ENCODE measurements at regions not wholly inside any gene's neighbourhood (a gene's known extent, or its start where the extent isn't known, plus 50 kb on each side); places are given as distances from the start of the nearest gene placed in this dataset.

GRCh38 chr2:42909966-42910365 lies 117.6 kb upstream of the HAAO start:
- ChIA-PET POLR2A (no interaction called here), CTCF (interaction anchor here (1.1 to 1.9 kb wide), 3 partner anchors 51 to 319 kb away, joined by 3 to 10 read pairs (median 6); no protein-coding TSS in a partner anchor)

GRCh38 chr2:42908518-42909200 lies 116.3 kb upstream of the HAAO start:
- Mint-ChIP-seq H3K27ac (no peak overlapping the region), H3K36me3 (ENCODE audit: low read depth) (no peaks in the 10 kb centered on the region), H3K4me3 (no peak overlapping the region), H3K9me3 (no peaks in the 10 kb centered on the region), H3K4me1 (ENCODE audit: low read depth) (peaks cover 5% of the 10 kb centered on the region), H3K27me3 (peaks cover 1% of the 10 kb centered on the region)
- TF ChIP-seq CTCF (IDR thresholded peaks at IDR 0.05): no peak
- POLR2A ChIA-PET: no interaction called here
- CTCF ChIA-PET: interaction anchor here (1.0 to 1.1 kb wide), 3 partner anchors 9 to 321 kb away, joined by 3 read pairs; no protein-coding TSS in a partner anchor
- no peak for DNase-seq
- intact Hi-C loops (cut with micrococcal nuclease): no loop called here
- no peak for ATAC-seq

More at GRCh38 chr2:42909966-42910365, 117.6 kb upstream of the HAAO start:
- Mint-ChIP-seq H3K4me3 (no peak overlapping the region), H3K27ac (no peak overlapping the region), H3K9me3 (no peaks in the 10 kb centered on the region), H3K36me3 (ENCODE audit: low read depth) (no peaks in the 10 kb centered on the region), H3K4me1 (ENCODE audit: low read depth) (peaks cover 6% of the 10 kb centered on the region), H3K27me3 (peaks cover 1% of the 10 kb centered on the region)
- intact Hi-C loops (cut with micrococcal nuclease): no loop called here
- DNase-seq (no peak), ATAC-seq (no peak)
- TF ChIP-seq CTCF (IDR thresholded peaks at IDR 0.05): no peak

- no peaks in the 10 kb centered on the region for H3K36me3 Mint-ChIP-seq (ENCODE audit: low read depth)
- no peak overlapping the region for H3K4me3 Mint-ChIP-seq
- intact Hi-C loops (cut with micrococcal nuclease): no loop called here
- POLR2A ChIA-PET: no interaction called here
- DNase-seq (no peak), ATAC-seq (no peak)
- H3K27ac Mint-ChIP-seq: no peak overlapping the region
- no peak for TF ChIP-seq CTCF (IDR thresholded peaks at IDR 0.05)
- H3K4me1 Mint-ChIP-seq (ENCODE audit: low read depth): no peaks in the 10 kb centered on the region
- H3K27me3 Mint-ChIP-seq: peaks cover 1% of the 10 kb centered on the region
- CTCF ChIA-PET: interaction anchor here (1.0 kb wide), 1 partner anchor 9 kb away, joined by 3 read pairs; no protein-coding TSS in a partner anchor
- H3K9me3 Mint-ChIP-seq: no peaks in the 10 kb centered on the region
Observed at GRCh38 chr2:42907835-42908234, 115.5 kb upstream of the HAAO start.

GRCh38 chr2:42906557-42907411 lies 114.4 kb upstream of the HAAO start:
- POLR2A ChIA-PET: no interaction called here
- CTCF ChIA-PET: interaction anchor here (0.9 kb wide), 1 partner anchor 78 kb away, joined by 3 read pairs; no protein-coding TSS in a partner anchor
- Mint-ChIP-seq H3K4me3 (no peak overlapping the region), H3K27me3 (peaks cover 1% of the 10 kb centered on the region), H3K27ac (no peak overlapping the region), H3K4me1 (ENCODE audit: low read depth) (no peaks in the 10 kb centered on the region), H3K36me3 (ENCODE audit: low read depth) (no peaks in the 10 kb centered on the region), H3K9me3 (no peaks in the 10 kb centered on the region)
- ATAC-seq (no peak), DNase-seq (no peak)
- intact Hi-C loops (cut with micrococcal nuclease): no loop called here
- no peak for TF ChIP-seq CTCF (IDR thresholded peaks at IDR 0.05)

- Mint-ChIP-seq H3K9me3 (no peaks in the 10 kb centered on the region), H3K27ac (no peak overlapping the region), H3K4me1 (ENCODE audit: low read depth) (no peaks in the 10 kb centered on the region), H3K4me3 (no peak overlapping the region), H3K27me3 (peaks cover 1% of the 10 kb centered on the region), H3K36me3 (ENCODE audit: low read depth) (no peaks in the 10 kb centered on the region)
- ChIA-PET CTCF (interaction anchor here (0.9 kb wide), 1 partner anchor 78 kb away, joined by 3 read pairs; no protein-coding TSS in a partner anchor), POLR2A (no interaction called here)
- ATAC-seq (no peak), DNase-seq (no peak)
- intact Hi-C loops (cut with micrococcal nuclease): no loop called here
- TF ChIP-seq CTCF (IDR thresholded peaks at IDR 0.05): no peak
Observed at GRCh38 chr2:42906111-42906556, 113.8 kb upstream of the HAAO start.

Measured in activated CD8-positive, alpha-beta T cell treated with anti-CD3 and anti-CD28 coated beads for 36 hours (primary cell).